ENCODE measurements at regions not wholly inside any gene's neighbourhood (a gene's known extent, or its start where the extent isn't known, plus 50 kb on each side); places are given as distances from the start of the nearest gene placed in this dataset.

DNA sequence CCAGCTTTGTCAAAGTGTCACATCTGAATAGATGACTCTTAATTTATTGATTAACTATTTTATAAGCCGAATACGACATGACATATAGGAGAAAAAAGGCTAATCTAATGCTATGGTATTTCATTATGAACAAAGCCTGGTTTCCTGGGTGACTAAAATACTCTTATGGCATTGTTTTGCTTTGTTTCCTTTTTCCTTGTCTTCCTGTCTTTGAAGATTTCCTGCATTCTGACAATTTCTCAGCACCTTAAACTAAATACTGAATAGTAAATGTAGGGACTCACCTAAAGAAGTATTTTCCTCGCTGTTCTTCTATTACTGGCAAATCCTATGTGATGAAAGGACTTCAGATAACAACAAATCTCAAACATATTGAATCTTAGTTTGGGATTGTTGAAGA is 1284.5 kb downstream of the EFNA5 start:
- H3K36me3 Mint-ChIP-seq (ENCODE audit: low read depth, unreplicated experiment), result no peaks in the 10 kb centered on the region
- no peak overlapping the region for H3K4me3 Mint-ChIP-seq (ENCODE audit: unreplicated experiment)
- H3K4me1 Mint-ChIP-seq (ENCODE audit: unreplicated experiment), result peaks cover 7% of the 10 kb centered on the region
- DNase-seq (ENCODE audit: low spot score), result no peak
- H3K27ac Mint-ChIP-seq (ENCODE audit: unreplicated experiment), result peak overlapping the region; percentile 93
- no peaks in the 10 kb centered on the region for H3K9me3 Mint-ChIP-seq (ENCODE audit: unreplicated experiment)
- no peaks in the 10 kb centered on the region for H3K27me3 Mint-ChIP-seq (ENCODE audit: unreplicated experiment)
- TF ChIP-seq CTCF (IDR thresholded peaks at IDR 0.05; ENCODE audit: unreplicated experiment), result no peak

DNA sequence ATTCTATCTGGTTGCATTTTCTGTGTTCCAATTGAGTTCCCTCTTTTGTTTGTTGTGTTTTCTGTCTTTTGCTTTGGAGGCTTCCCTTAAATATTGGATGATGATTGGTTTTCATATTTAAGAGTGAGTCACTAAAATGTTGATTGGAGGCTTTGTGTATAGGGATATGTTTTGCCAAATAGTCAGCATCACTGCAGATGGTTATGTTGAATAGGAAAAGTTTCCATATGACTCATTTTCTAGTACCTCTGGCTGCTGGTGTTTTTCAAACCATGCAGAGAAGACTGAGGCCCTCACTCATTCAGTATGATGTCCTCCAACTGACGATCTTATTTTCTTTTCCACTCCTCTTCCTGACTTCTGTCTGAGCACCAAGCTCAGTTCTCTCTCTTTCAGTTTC is 1290.0 kb downstream of the EFNA5 start:
- no peak overlapping the region for H3K27ac Mint-ChIP-seq (ENCODE audit: unreplicated experiment)
- TF ChIP-seq CTCF (IDR thresholded peaks at IDR 0.05; ENCODE audit: unreplicated experiment), result no peak
- no peaks in the 10 kb centered on the region for H3K36me3 Mint-ChIP-seq (ENCODE audit: low read depth, unreplicated experiment)

DNA sequence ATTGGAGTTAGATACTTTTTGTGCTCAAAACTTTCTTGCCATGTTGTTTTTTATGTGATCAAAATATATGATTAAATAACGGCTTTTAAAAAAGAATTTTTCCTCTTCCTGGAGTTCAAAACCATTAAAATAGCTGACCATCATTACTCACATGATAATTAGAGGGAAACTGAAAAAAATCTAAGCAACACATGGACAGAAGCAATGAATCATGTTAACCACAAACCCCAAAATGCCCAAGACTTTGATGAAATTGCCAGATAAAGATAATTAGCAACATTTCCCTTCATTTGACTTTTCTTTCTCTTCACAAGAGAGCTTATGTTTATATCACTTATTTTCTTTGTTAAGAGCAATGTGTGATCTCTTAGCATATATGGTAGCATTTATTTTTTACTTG is 1294.2 kb downstream of the EFNA5 start:
- DNase-seq (ENCODE audit: low spot score), result no peak
- H3K36me3 Mint-ChIP-seq (ENCODE audit: low read depth, unreplicated experiment), result no peaks in the 10 kb centered on the region

More for the DNA sequence above, 1290.0 kb downstream of the EFNA5 start:
- Mint-ChIP-seq H3K4me3 (ENCODE audit: unreplicated experiment) (no peak overlapping the region), H3K27me3 (ENCODE audit: unreplicated experiment) (no peaks in the 10 kb centered on the region), H3K4me1 (ENCODE audit: unreplicated experiment) (peaks cover 2% of the 10 kb centered on the region), H3K9me3 (ENCODE audit: unreplicated experiment) (no peaks in the 10 kb centered on the region)
- no peak for DNase-seq (ENCODE audit: low spot score)

DNA sequence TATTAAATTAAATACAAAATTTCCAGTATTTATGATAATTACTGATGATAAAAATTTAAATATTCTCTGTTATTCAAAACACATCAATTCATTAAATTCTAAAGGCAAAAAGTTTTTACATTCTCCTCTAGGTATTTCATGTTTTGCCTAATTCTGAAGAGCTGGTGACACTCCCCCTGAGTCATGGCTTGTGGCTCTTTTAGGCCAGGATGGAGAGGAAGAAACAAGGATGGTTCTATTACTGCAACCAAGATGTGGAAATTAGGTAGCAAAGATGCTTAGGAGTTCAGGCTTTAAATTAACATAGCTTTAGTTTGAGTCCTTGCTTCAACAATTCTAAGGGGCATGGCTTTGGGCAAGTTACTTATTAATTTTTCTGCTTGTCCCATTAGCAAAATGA is 1295.8 kb downstream of the EFNA5 start:
- no peaks in the 10 kb centered on the region for H3K4me1 Mint-ChIP-seq (ENCODE audit: unreplicated experiment)
- no peak overlapping the region for H3K27ac Mint-ChIP-seq (ENCODE audit: unreplicated experiment)
- no peak for DNase-seq (ENCODE audit: low spot score)
- no peak overlapping the region for H3K4me3 Mint-ChIP-seq (ENCODE audit: unreplicated experiment)
- no peaks in the 10 kb centered on the region for H3K9me3 Mint-ChIP-seq (ENCODE audit: unreplicated experiment)
- H3K27me3 Mint-ChIP-seq (ENCODE audit: unreplicated experiment), result no peaks in the 10 kb centered on the region
- no peak for TF ChIP-seq CTCF (IDR thresholded peaks at IDR 0.05; ENCODE audit: unreplicated experiment)
- H3K36me3 Mint-ChIP-seq (ENCODE audit: low read depth, unreplicated experiment), result no peaks in the 10 kb centered on the region

More for the DNA sequence above, 1294.2 kb downstream of the EFNA5 start:
- no peak overlapping the region for H3K4me3 Mint-ChIP-seq (ENCODE audit: unreplicated experiment)
- H3K4me1 Mint-ChIP-seq (ENCODE audit: unreplicated experiment), result peaks cover 2% of the 10 kb centered on the region
- no peak for TF ChIP-seq CTCF (IDR thresholded peaks at IDR 0.05; ENCODE audit: unreplicated experiment)
- H3K27me3 Mint-ChIP-seq (ENCODE audit: unreplicated experiment), result no peaks in the 10 kb centered on the region
- H3K9me3 Mint-ChIP-seq (ENCODE audit: unreplicated experiment), result no peaks in the 10 kb centered on the region
- H3K27ac Mint-ChIP-seq (ENCODE audit: unreplicated experiment), result no peak overlapping the region

DNA sequence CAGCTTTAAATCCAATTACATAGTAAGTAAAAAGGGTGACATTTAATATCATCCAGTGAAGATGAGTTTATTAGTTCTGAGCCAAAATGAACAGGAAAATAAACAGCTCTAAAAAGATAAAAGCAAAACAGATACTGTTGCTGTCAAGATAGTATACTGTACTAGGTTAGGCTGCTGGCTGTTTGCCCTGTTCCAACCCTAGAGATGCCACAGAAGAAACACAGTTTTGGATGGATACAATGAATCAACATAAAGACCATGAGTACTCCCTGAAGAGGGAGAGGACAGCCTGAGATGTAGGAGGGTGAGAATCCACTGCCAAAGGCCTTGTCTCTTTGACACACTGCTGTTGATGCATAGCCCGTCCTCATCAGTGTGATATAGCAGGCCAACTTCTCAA is 1302.7 kb downstream of the EFNA5 start:
- H3K4me1 Mint-ChIP-seq (ENCODE audit: unreplicated experiment), result no peaks in the 10 kb centered on the region
- H3K27me3 Mint-ChIP-seq (ENCODE audit: unreplicated experiment), result no peaks in the 10 kb centered on the region
- H3K27ac Mint-ChIP-seq (ENCODE audit: unreplicated experiment), result no peak overlapping the region
- H3K36me3 Mint-ChIP-seq (ENCODE audit: low read depth, unreplicated experiment), result no peaks in the 10 kb centered on the region
- DNase-seq (ENCODE audit: low spot score), result no peak
- TF ChIP-seq CTCF (IDR thresholded peaks at IDR 0.05; ENCODE audit: unreplicated experiment), result no peak
- no peaks in the 10 kb centered on the region for H3K9me3 Mint-ChIP-seq (ENCODE audit: unreplicated experiment)
- H3K4me3 Mint-ChIP-seq (ENCODE audit: unreplicated experiment), result no peak overlapping the region

All from endothelial cell (in vitro differentiated cells).